ENCODE measurements at regions not wholly inside any gene's neighbourhood (a gene's known extent, or its start where the extent isn't known, plus 50 kb on each side); places are given as distances from the start of the nearest gene placed in this dataset.
"Not testable (repeated sequence)": the region's sequence is repeated elsewhere in the genome, so short reads cannot be mapped to it uniquely, and the experiment has no call there.

GRCh38 chr13:79987761-79988160 lies 353.2 kb downstream of the SPRY2 start:
- Histone ChIP-seq H3K27me3 (ENCODE audit: control insufficient read depth, insufficient read depth, low read length) (no peaks in the 10 kb centered on the region), H3K36me3 (replicated peaks; ENCODE audit: control insufficient read depth, insufficient read depth, low read length) (no peaks in the 10 kb centered on the region), H3K4me3 (ENCODE audit: insufficient read depth, low read depth, low read length) (no peak overlapping the region)
- no peak for DNase-seq

GRCh38 chr13:79987323-79987722 lies 353.6 kb downstream of the SPRY2 start:
- DNase-seq = no peak
- Histone ChIP-seq H3K27me3 (ENCODE audit: control insufficient read depth, insufficient read depth, low read length) (no peaks in the 10 kb centered on the region), H3K36me3 (replicated peaks; ENCODE audit: control insufficient read depth, insufficient read depth, low read length) (no peaks in the 10 kb centered on the region), H3K4me3 (ENCODE audit: insufficient read depth, low read depth, low read length) (no peak overlapping the region)

GRCh38 chr13:79986890-79987289 lies 354.0 kb downstream of the SPRY2 start:
- no peak for DNase-seq
- Histone ChIP-seq H3K36me3 (replicated peaks; ENCODE audit: control insufficient read depth, insufficient read depth, low read length) (no peaks in the 10 kb centered on the region), H3K4me3 (ENCODE audit: insufficient read depth, low read depth, low read length) (no peak overlapping the region), H3K27me3 (ENCODE audit: control insufficient read depth, insufficient read depth, low read length) (no peaks in the 10 kb centered on the region)

GRCh38 chr13:79974935-79975650 lies 365.8 kb downstream of the SPRY2 start:
- not testable (repeated sequence) for DNase-seq; H3K27me3 ChIP-seq (ENCODE audit: control insufficient read depth, insufficient read depth, low read length)

GRCh38 chr13:79973533-79973963 lies 367.4 kb downstream of the SPRY2 start:
- Histone ChIP-seq H3K4me3 (ENCODE audit: insufficient read depth, low read depth, low read length) (no peak overlapping the region), H3K36me3 (replicated peaks; ENCODE audit: control insufficient read depth, insufficient read depth, low read length) (no peaks in the 10 kb centered on the region), H3K27me3 (ENCODE audit: control insufficient read depth, insufficient read depth, low read length) (no peaks in the 10 kb centered on the region)
- DNase-seq = no peak

More at GRCh38 chr13:79974935-79975650, 365.8 kb downstream of the SPRY2 start:
- H3K4me3 ChIP-seq (ENCODE audit: insufficient read depth, low read depth, low read length); H3K36me3 ChIP-seq (replicated peaks; ENCODE audit: control insufficient read depth, insufficient read depth, low read length): not testable (repeated sequence)

GRCh38 chr13:79972066-79972569 lies 368.8 kb downstream of the SPRY2 start:
- Histone ChIP-seq H3K27me3 (ENCODE audit: control insufficient read depth, insufficient read depth, low read length) (0 out of 2 replicates have a peak, but pooled peaks cover 4% of the 10 kb centered on the region), H3K36me3 (replicated peaks; ENCODE audit: control insufficient read depth, insufficient read depth, low read length) (no peaks in the 10 kb centered on the region), H3K4me3 (ENCODE audit: insufficient read depth, low read depth, low read length) (no peak overlapping the region)
- DNase-seq = no peak

GRCh38 chr13:79966493-79966895 lies 374.4 kb downstream of the SPRY2 start:
- Histone ChIP-seq H3K27me3 (ENCODE audit: control insufficient read depth, insufficient read depth, low read length) (0 out of 2 replicates have a peak, but pooled peaks cover 4% of the 10 kb centered on the region), H3K36me3 (replicated peaks; ENCODE audit: control insufficient read depth, insufficient read depth, low read length) (no peaks in the 10 kb centered on the region), H3K4me3 (ENCODE audit: insufficient read depth, low read depth, low read length) (no peak overlapping the region)
- DNase-seq = peak; percentile 51

GRCh38 chr13:79966059-79966458 lies 374.9 kb downstream of the SPRY2 start:
- no peaks in the 10 kb centered on the region for H3K36me3 ChIP-seq (replicated peaks; ENCODE audit: control insufficient read depth, insufficient read depth, low read length)
- DNase-seq = no peak
- H3K27me3 ChIP-seq (ENCODE audit: control insufficient read depth, insufficient read depth, low read length) = 0 out of 2 replicates have a peak, but pooled peaks cover 4% of the 10 kb centered on the region
- H3K4me3 ChIP-seq (ENCODE audit: insufficient read depth, low read depth, low read length) = no peak overlapping the region

- Histone ChIP-seq H3K4me3 (ENCODE audit: insufficient read depth, low read depth, low read length) (no peak overlapping the region), H3K36me3 (replicated peaks; ENCODE audit: control insufficient read depth, insufficient read depth, low read length) (no peaks in the 10 kb centered on the region), H3K27me3 (ENCODE audit: control insufficient read depth, insufficient read depth, low read length) (no peaks in the 10 kb centered on the region)
- no peak for DNase-seq
These were observed 394.4 kb downstream of the SPRY2 start for GRCh38 chr13:79946556-79946955.

GRCh38 chr13:79943346-79944023 lies 397.4 kb downstream of the SPRY2 start:
- Histone ChIP-seq H3K27me3 (ENCODE audit: control insufficient read depth, insufficient read depth, low read length) (no peaks in the 10 kb centered on the region), H3K4me3 (ENCODE audit: insufficient read depth, low read depth, low read length) (no peak overlapping the region), H3K36me3 (replicated peaks; ENCODE audit: control insufficient read depth, insufficient read depth, low read length) (no peaks in the 10 kb centered on the region)
- no peak for DNase-seq

- Histone ChIP-seq H3K36me3 (replicated peaks; ENCODE audit: control insufficient read depth, insufficient read depth, low read length) (no peaks in the 10 kb centered on the region), H3K4me3 (ENCODE audit: insufficient read depth, low read depth, low read length) (no peak overlapping the region), H3K27me3 (ENCODE audit: control insufficient read depth, insufficient read depth, low read length) (no peaks in the 10 kb centered on the region)
- no peak for DNase-seq
These were observed 399.2 kb downstream of the SPRY2 start for GRCh38 chr13:79941752-79942151.

GRCh38 chr13:79939689-79940088 lies 401.2 kb downstream of the SPRY2 start:
- Histone ChIP-seq H3K4me3 (ENCODE audit: insufficient read depth, low read depth, low read length) (no peak overlapping the region), H3K36me3 (replicated peaks; ENCODE audit: control insufficient read depth, insufficient read depth, low read length) (no peaks in the 10 kb centered on the region), H3K27me3 (ENCODE audit: control insufficient read depth, insufficient read depth, low read length) (no peaks in the 10 kb centered on the region)
- no peak for DNase-seq

- no peak for DNase-seq
- Histone ChIP-seq H3K4me3 (ENCODE audit: insufficient read depth, low read depth, low read length) (no peak overlapping the region), H3K36me3 (replicated peaks; ENCODE audit: control insufficient read depth, insufficient read depth, low read length) (no peaks in the 10 kb centered on the region), H3K27me3 (ENCODE audit: control insufficient read depth, insufficient read depth, low read length) (no peaks in the 10 kb centered on the region)
These were observed 403.1 kb downstream of the SPRY2 start for GRCh38 chr13:79937771-79938216.

- H3K4me3 ChIP-seq (ENCODE audit: insufficient read depth, low read depth, low read length) = no peak overlapping the region
- DNase-seq = no peak
- H3K36me3 ChIP-seq (replicated peaks; ENCODE audit: control insufficient read depth, insufficient read depth, low read length) = no peaks in the 10 kb centered on the region
- no peaks in the 10 kb centered on the region for H3K27me3 ChIP-seq (ENCODE audit: control insufficient read depth, insufficient read depth, low read length)
These were observed 403.6 kb downstream of the SPRY2 start for GRCh38 chr13:79937311-79937710.
